ENCODE measurements at regions not wholly inside any gene's neighbourhood (a gene's known extent, or its start where the extent isn't known, plus 50 kb on each side); places are given as distances from the start of the nearest gene placed in this dataset.

GRCh38 chr2:89767572-89768435 is 1076.3 kb downstream of the RPIA start:
- DNase-seq (ENCODE audit: low read depth, low spot score) (no peak), ATAC-seq (no peak), FAIRE-seq (no peak)
- Histone ChIP-seq H3K9me3 (replicated peaks; ENCODE audit: control insufficient read depth, insufficient read depth, low read length) (no peaks in the 10 kb centered on the region; the same call in 2 of the 3 replicates), H2AFZ (ENCODE audit: control insufficient read depth, low read depth, low read length) (no peak overlapping the region), H4K20me1 (ENCODE audit: control insufficient read depth, insufficient read depth) (no peaks in the 10 kb centered on the region), H3K27ac (ENCODE audit: control insufficient read depth, insufficient read depth) (no peak overlapping the region), H3K4me1 (ENCODE audit: control insufficient read depth, insufficient read depth, low read length) (no peaks in the 10 kb centered on the region), H3K36me3 (ENCODE audit: control insufficient read depth in 2 of 2, insufficient read depth in 2 of 2, low read length in 1 of 2) (no peaks in the 10 kb centered on the region), H3K4me3 (no peak overlapping the region), H3K79me2 (ENCODE audit: control insufficient read depth, insufficient read depth, low read length) (no peaks in the 10 kb centered on the region), H3K9ac (ENCODE audit: control insufficient read depth, insufficient read depth, low read length) (no peak overlapping the region), H3K4me2 (ENCODE audit: control insufficient read depth, insufficient read depth) (no peak overlapping the region), H3K27me3 (replicated peaks in 1 of 2; ENCODE audit: control insufficient read depth in 2 of 2, insufficient read depth in 2 of 2, low read length in 1 of 2) (no peaks in the 10 kb centered on the region)
- BruUV-seq (replicated peaks) = no TSS peak
- SMC1A ChIA-PET (ENCODE audit: uncharacterized antibody, unreplicated experiment) = no interaction called here
- POLR2A ChIA-PET = no interaction called here
- TF ChIP-seq ZNF207 (IDR thresholded peaks at IDR 0.05; ENCODE audit: borderline replicate concordance) = no peak
- TF ChIP-seq ZZZ3 (IDR thresholded peaks at IDR 0.05; ENCODE audit: control insufficient read depth, insufficient read length, low read depth) = no peak
- TF ChIP-seq, protein P1, sequence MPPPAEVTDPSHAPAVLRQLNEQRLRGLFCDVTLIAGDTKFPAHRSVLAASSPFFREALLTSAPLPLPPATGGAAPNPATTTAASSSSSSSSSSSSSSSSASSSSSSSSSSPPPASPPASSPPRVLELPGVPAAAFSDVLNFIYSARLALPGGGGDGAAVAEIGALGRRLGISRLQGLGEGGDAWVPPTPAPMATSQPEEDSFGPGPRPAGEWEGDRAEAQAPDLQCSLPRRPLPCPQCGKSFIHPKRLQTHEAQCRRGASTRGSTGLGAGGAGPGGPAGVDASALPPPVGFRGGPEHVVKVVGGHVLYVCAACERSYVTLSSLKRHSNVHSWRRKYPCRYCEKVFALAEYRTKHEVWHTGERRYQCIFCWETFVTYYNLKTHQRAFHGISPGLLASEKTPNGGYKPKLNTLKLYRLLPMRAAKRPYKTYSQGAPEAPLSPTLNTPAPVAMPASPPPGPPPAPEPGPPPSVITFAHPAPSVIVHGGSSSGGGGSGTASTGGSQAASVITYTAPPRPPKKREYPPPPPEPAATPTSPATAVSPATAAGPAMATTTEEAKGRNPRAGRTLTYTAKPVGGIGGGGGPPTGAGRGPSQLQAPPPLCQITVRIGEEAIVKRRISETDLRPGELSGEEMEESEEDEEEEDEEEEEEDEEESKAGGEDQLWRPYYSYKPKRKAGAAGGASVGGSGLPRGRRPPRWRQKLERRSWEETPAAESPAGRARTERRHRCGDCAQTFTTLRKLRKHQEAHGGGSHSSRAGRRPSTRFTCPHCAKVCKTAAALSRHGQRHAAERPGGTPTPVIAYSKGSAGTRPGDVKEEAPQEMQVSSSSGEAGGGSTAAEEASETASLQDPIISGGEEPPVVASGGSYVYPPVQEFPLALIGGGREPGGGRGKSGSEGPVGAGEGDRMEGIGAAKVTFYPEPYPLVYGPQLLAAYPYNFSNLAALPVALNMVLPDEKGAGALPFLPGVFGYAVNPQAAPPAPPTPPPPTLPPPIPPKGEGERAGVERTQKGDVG (CRISPR knock-in tag; IDR thresholded peaks at IDR 0.05) = no peak
- no peak for TF ChIP-seq POLR2AphosphoS2 (IDR thresholded peaks at IDR 0.05; ENCODE audit: low read depth, low read length)
- TF ChIP-seq KLF5 (IDR thresholded peaks at IDR 0.05; ENCODE audit: partially characterized antibody) = no peak
- peak; percentile 86 for TF ChIP-seq SUZ12 (IDR thresholded peaks at IDR 0.05; ENCODE audit: unreplicated experiment)
- intact Hi-C loops (cut with micrococcal nuclease; ENCODE audit: unreplicated experiment) (no loop called here), in situ Hi-C loops (cut with MboI) (no loop called here)
- WGBS (ENCODE audit: insufficient coverage, insufficient replicate concordance, low lambda C conversion rate, missing lambda C conversion rate) = 37% methylated on average over 56 of the region's 60 CpGs
- RAD21 ChIA-PET (ENCODE audit: unreplicated experiment) = no interaction called here
- CTCF ChIA-PET = no interaction called here

All from GM12878 (cell line).